ENCODE measurements at regions not wholly inside any gene's neighbourhood (a gene's known extent, or its start where the extent isn't known, plus 50 kb on each side); places are given as distances from the start of the nearest gene placed in this dataset.

- TF ChIP-seq CTCF (IDR thresholded peaks at IDR 0.05; ENCODE audit: insufficient read depth, low read length) (no peak), GABPA (IDR thresholded peaks at IDR 0.05; ENCODE audit: low read depth) (no peak), POLR2AphosphoS5 (IDR thresholded peaks at IDR 0.05; ENCODE audit: low read depth) (no peak), REST (IDR thresholded peaks at IDR 0.05; ENCODE audit: insufficient replicate concordance, low read depth) (no peak), SPI1 (IDR thresholded peaks at IDR 0.05; ENCODE audit: borderline replicate concordance, low read depth) (no peak)
Measured at GRCh38 chr6:76684875-76685274, 612.4 kb upstream of the IMPG1 start.

Measured in HL-60 (cell line).